BE2C (cell line): ENCODE measurements at regions not wholly inside any gene's neighbourhood (a gene's known extent, or its start where the extent isn't known, plus 50 kb on each side); places are given as distances from the start of the nearest gene placed in this dataset.
A peak's percentile ranks its signal among the peaks of the same experiment; 100 is the strongest.

Experiments
- DNase-seq: peaks from one replicate; pipeline ENCODE4 v3.0.0-alpha.2; 2020
- H3K27me3 ChIP-seq: fragments of 250-450 bp; sonication (Bioruptor Pico); 2 replicates; pipeline ENCODE4 v1.5.1; 2020; ENCODE audit warnings: mild to moderate bottlenecking
- H3K36me3 ChIP-seq: fragments of 250-450 bp; sonication (Bioruptor Pico); 2 replicates; pipeline ENCODE4 v1.5.1; 2020; ENCODE audit warnings: mild to moderate bottlenecking
- H3K4me1 ChIP-seq: fragments of 250-450 bp; sonication (Bioruptor Pico); 2 replicates; pipeline ENCODE4 v1.5.1; 2020
- H3K4me3 ChIP-seq: 2 replicates; pipeline ENCODE4 v1.5.1; 2011; ENCODE audit warnings: low read depth, low read length
- H3K9me3 ChIP-seq: fragments of 250-450 bp; sonication (Bioruptor Pico); 2 replicates; pipeline ENCODE4 v1.5.1; 2020
- TF ChIP-seq, protein P1 (sequence below): IDR thresholded peaks from 2 replicates; pipeline ENCODE4 v1.5.1; 2012; ENCODE audit warnings: mild to moderate bottlenecking, low read depth, low read length

DNA sequence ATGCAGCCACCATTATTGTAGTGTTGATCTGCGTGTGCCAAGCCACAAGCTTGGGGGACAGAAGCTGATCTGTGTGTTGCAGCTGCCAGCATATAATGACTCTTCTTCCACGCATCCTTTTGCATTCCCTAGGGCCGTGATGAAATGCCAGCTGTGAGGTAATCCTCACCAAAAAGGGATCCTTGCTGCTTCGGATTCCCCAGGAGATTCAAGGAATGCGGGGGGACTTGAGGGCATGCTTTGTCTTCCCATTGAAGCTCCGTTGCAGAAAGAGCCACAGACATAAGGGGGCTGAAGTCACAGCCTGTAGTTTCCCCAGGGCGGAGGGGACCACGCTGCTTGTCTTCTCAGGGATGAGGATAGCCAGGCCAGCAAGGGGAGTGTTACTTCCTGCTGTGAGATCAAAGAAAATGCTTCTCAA lies 281.6 kb upstream of the FMN2 start:
- DNase-seq: no peak
- H3K4me1 ChIP-seq: peaks cover 28% of the 10 kb centered on the region
- no peaks in the 10 kb centered on the region for H3K9me3 ChIP-seq
- TF ChIP-seq, protein P1, sequence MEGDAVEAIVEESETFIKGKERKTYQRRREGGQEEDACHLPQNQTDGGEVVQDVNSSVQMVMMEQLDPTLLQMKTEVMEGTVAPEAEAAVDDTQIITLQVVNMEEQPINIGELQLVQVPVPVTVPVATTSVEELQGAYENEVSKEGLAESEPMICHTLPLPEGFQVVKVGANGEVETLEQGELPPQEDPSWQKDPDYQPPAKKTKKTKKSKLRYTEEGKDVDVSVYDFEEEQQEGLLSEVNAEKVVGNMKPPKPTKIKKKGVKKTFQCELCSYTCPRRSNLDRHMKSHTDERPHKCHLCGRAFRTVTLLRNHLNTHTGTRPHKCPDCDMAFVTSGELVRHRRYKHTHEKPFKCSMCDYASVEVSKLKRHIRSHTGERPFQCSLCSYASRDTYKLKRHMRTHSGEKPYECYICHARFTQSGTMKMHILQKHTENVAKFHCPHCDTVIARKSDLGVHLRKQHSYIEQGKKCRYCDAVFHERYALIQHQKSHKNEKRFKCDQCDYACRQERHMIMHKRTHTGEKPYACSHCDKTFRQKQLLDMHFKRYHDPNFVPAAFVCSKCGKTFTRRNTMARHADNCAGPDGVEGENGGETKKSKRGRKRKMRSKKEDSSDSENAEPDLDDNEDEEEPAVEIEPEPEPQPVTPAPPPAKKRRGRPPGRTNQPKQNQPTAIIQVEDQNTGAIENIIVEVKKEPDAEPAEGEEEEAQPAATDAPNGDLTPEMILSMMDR: no peak
- H3K4me3 ChIP-seq: no peak overlapping the region
- no peaks in the 10 kb centered on the region for H3K36me3 ChIP-seq
- no peaks in the 10 kb centered on the region for H3K27me3 ChIP-seq

DNA sequence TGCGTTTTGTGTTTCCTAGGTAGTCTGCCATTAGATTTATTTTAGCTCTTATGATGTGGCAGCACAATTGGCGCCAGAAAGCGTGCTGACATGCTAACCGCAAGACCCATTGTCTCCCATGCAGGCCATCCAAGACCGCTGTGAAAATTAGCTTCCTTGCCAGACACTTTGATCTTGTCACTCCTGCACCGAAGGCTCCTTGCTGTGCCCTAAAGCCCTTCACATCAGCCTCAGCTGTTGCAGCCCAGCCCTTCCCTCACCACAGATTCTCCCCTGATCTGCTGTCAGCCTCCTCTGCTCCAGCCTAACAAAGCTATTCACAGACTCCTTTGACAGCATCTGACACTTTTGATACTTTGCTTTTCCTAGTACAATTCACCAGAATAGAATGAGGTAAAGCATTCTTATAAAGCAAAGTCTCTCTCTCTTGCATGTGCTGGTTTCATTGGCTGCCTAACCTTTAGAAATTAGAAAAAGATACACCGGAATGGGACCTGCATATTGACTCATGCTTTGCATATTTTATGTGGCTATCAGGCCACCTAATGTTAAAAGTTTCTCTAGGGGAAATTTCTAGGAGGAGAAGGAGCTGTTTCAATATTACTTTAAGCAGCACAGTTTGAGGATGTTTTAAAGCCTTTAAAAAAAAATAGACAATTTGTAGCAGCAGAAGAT lies 280.3 kb upstream of the FMN2 start:
- Histone ChIP-seq H3K9me3 (no peaks in the 10 kb centered on the region), H3K27me3 (no peaks in the 10 kb centered on the region), H3K4me3 (no peak overlapping the region), H3K4me1 (peaks cover 20% of the 10 kb centered on the region), H3K36me3 (no peaks in the 10 kb centered on the region)
- DNase-seq: no peak
- TF ChIP-seq, protein P1: no peak

DNA sequence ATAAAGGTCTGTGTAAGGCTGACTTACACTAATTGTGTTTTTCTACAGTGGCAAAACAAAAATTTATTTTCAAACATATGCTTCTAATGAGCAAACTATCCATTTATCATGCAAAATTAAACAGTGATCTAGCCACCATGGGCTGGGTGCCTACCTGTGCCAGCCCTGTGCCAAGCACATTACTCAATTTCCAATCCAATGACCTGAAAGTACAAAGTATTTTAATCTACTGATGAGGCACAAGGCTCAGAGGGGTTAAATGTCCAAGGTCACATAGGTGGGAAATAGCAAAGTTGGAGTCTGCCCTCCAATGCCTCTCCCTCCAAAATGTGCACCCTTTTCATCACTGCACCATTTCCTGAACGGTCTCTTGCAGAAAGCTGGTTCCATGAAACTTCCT lies 279.1 kb upstream of the FMN2 start:
- peaks cover 9% of the 10 kb centered on the region for H3K4me1 ChIP-seq
- no peak for DNase-seq
- TF ChIP-seq, protein P1: no peak
- H3K4me3 ChIP-seq: no peak overlapping the region
- no peaks in the 10 kb centered on the region for H3K36me3 ChIP-seq
- H3K27me3 ChIP-seq: no peaks in the 10 kb centered on the region
- no peaks in the 10 kb centered on the region for H3K9me3 ChIP-seq

- Histone ChIP-seq H3K4me1 (peaks cover 3% of the 10 kb centered on the region; the same call in 1 of the 2 replicates), H3K4me3 (no peak overlapping the region), H3K9me3 (no peaks in the 10 kb centered on the region), H3K27me3 (no peaks in the 10 kb centered on the region), H3K36me3 (no peaks in the 10 kb centered on the region)
- TF ChIP-seq, protein P1: peak; percentile 7; the same call in 1 of the 2 replicates
- DNase-seq: peak; percentile 50
Measured at GRCh38 chr1:239814306-239814881, 277.3 kb upstream of the FMN2 start.

GRCh38 chr1:239815074-239815473 lies 276.6 kb upstream of the FMN2 start:
- no peak for DNase-seq

More at GRCh38 chr1:239815074-239815473, 276.6 kb upstream of the FMN2 start:
- H3K27me3 ChIP-seq: no peaks in the 10 kb centered on the region
- H3K9me3 ChIP-seq: no peaks in the 10 kb centered on the region
- H3K4me3 ChIP-seq: no peak overlapping the region
- peaks cover 3% of the 10 kb centered on the region; the same call in 1 of the 2 replicates for H3K4me1 ChIP-seq
- H3K36me3 ChIP-seq: no peaks in the 10 kb centered on the region
- TF ChIP-seq, protein P1: no peak
